ENCODE measurements at regions not wholly inside any gene's neighbourhood (a gene's known extent, or its start where the extent isn't known, plus 50 kb on each side); places are given as distances from the start of the nearest gene placed in this dataset.

- no peak overlapping the region for H3K4me2 ChIP-seq (ENCODE audit: low read length)
- no peaks in the 10 kb centered on the region for H4K20me1 ChIP-seq (ENCODE audit: control insufficient read depth, insufficient read depth, low read depth, low read length)
- H3K27ac ChIP-seq (ENCODE audit: low read depth, low read length), result no peak overlapping the region
- no peaks in the 10 kb centered on the region for H3K27me3 ChIP-seq (ENCODE audit: control insufficient read depth, low read length)
- TF ChIP-seq EZH2phosphoT487 (IDR thresholded peaks at IDR 0.05; ENCODE audit: borderline replicate concordance, low read length), result no peak
- TF ChIP-seq CTCF (IDR thresholded peaks at IDR 0.05; ENCODE audit: low read depth, low read length, poor library complexity, severe bottlenecking), result no peak
- no peaks in the 10 kb centered on the region for H3F3A ChIP-seq (ENCODE audit: control insufficient read depth, insufficient read depth)
- no peaks in the 10 kb centered on the region for H3K4me1 ChIP-seq (ENCODE audit: control insufficient read depth, low read length)
- H3K36me3 ChIP-seq (ENCODE audit: control insufficient read depth, low read length), result no peaks in the 10 kb centered on the region
- H3K9me3 ChIP-seq (ENCODE audit: control insufficient read depth, insufficient read depth, low read length), result no peaks in the 10 kb centered on the region
- no peak overlapping the region for H3K4me3 ChIP-seq (ENCODE audit: low read length)
- H3K9me2 ChIP-seq (replicated peaks; ENCODE audit: control insufficient read depth, low read length), result no peaks in the 10 kb centered on the region
- H3K79me2 ChIP-seq (ENCODE audit: control insufficient read depth, low read length), result no peaks in the 10 kb centered on the region
Observed at GRCh38 chrX:94977986-94978385, 1304.0 kb downstream of the FAM133A start.

Data from DOHH2 (cell line).